ENCODE measurements at regions not wholly inside any gene's neighbourhood (a gene's known extent, or its start where the extent isn't known, plus 50 kb on each side); places are given as distances from the start of the nearest gene placed in this dataset.

GRCh38 chr18:67276638-67277037 is 239.9 kb downstream of the DSEL start:
- DNase-seq (no peak), ATAC-seq (no peak)
- H3K27me3 ChIP-seq = no peaks in the 10 kb centered on the region
- no peak overlapping the region for H3K4me3 ChIP-seq
- no peaks in the 10 kb centered on the region for H3K4me1 ChIP-seq
- WGBS, 2 donors = 55 to 67% methylated on average over 4 of the region's 4 CpGs
- H3K27ac ChIP-seq = no peak overlapping the region
- TF ChIP-seq POLR2A (IDR thresholded peaks at IDR 0.05) (no peak), CTCF (IDR thresholded peaks at IDR 0.05) (no peak)
- no peaks in the 10 kb centered on the region for H3K9me3 ChIP-seq
- H3K36me3 ChIP-seq (replicated peaks in 1 of 2; ENCODE audit: insufficient read depth in 1 of 2, low read depth in 2 of 2) = no peaks in the 10 kb centered on the region
- intact Hi-C loops (cut with DNase I) = no loop called here

- H3K9me3 ChIP-seq = no peaks in the 10 kb centered on the region
- H3K36me3 ChIP-seq (replicated peaks in 1 of 2; ENCODE audit: insufficient read depth in 1 of 2, low read depth in 2 of 2) = no peaks in the 10 kb centered on the region
- intact Hi-C loops (cut with DNase I) = no loop called here
- H3K27ac ChIP-seq = no peak overlapping the region
- H3K27me3 ChIP-seq = no peaks in the 10 kb centered on the region
- H3K4me3 ChIP-seq = no peak overlapping the region
- no peak for DNase-seq
- no peak for TF ChIP-seq CTCF (IDR thresholded peaks at IDR 0.05)
- no peak for TF ChIP-seq POLR2A (IDR thresholded peaks at IDR 0.05)
- no peak for ATAC-seq
- 54 to 60% methylated on average over 5 of the region's 5 CpGs for WGBS, 2 donors
- no peaks in the 10 kb centered on the region for H3K4me1 ChIP-seq
Observed at GRCh38 chr18:67273288-67273687, 243.2 kb downstream of the DSEL start.

GRCh38 chr18:67269206-67269605 is 247.3 kb downstream of the DSEL start:
- ATAC-seq = no peak
- intact Hi-C loops (cut with DNase I) = no loop called here
- H3K27me3 ChIP-seq = no peaks in the 10 kb centered on the region
- H3K36me3 ChIP-seq (replicated peaks in 1 of 2; ENCODE audit: insufficient read depth in 1 of 2, low read depth in 2 of 2) = no peaks in the 10 kb centered on the region
- H3K9me3 ChIP-seq = no peaks in the 10 kb centered on the region
- H3K4me3 ChIP-seq = no peak overlapping the region
- no peak for DNase-seq
- TF ChIP-seq CTCF (IDR thresholded peaks at IDR 0.05) (no peak), POLR2A (IDR thresholded peaks at IDR 0.05) (no peak)
- no peak overlapping the region for H3K27ac ChIP-seq
- 39 to 55% methylated on average over 2 of the region's 2 CpGs for WGBS, 2 donors
- H3K4me1 ChIP-seq = no peaks in the 10 kb centered on the region

- 55 to 58% methylated on average over 3 of the region's 3 CpGs for WGBS, 2 donors
- no peaks in the 10 kb centered on the region for H3K9me3 ChIP-seq
- no peak for DNase-seq
- no peak overlapping the region for H3K27ac ChIP-seq
- intact Hi-C loops (cut with DNase I) = no loop called here
- no peak for TF ChIP-seq CTCF (IDR thresholded peaks at IDR 0.05)
- H3K36me3 ChIP-seq (replicated peaks in 1 of 2; ENCODE audit: insufficient read depth in 1 of 2, low read depth in 2 of 2) = no peaks in the 10 kb centered on the region
- ATAC-seq = no peak
- no peak overlapping the region for H3K4me3 ChIP-seq
- H3K27me3 ChIP-seq = no peaks in the 10 kb centered on the region
- no peaks in the 10 kb centered on the region for H3K4me1 ChIP-seq
Observed at GRCh38 chr18:67268530-67268929, 248.0 kb downstream of the DSEL start.

- 33 to 55% methylated on average over 5 of the region's 5 CpGs for WGBS, 2 donors
Observed at GRCh38 chr18:67266246-67267237, 250.0 kb downstream of the DSEL start.

More at GRCh38 chr18:67266246-67267237, 250.0 kb downstream of the DSEL start:
- Histone ChIP-seq H3K4me3 (no peak overlapping the region), H3K9me3 (no peaks in the 10 kb centered on the region), H3K27ac (no peak overlapping the region), H3K36me3 (replicated peaks in 1 of 2; ENCODE audit: insufficient read depth in 1 of 2, low read depth in 2 of 2) (no peaks in the 10 kb centered on the region), H3K27me3 (no peaks in the 10 kb centered on the region), H3K4me1 (no peaks in the 10 kb centered on the region)
- intact Hi-C loops (cut with DNase I) = no loop called here
- ATAC-seq (no peak), DNase-seq (no peak)
- TF ChIP-seq CTCF (IDR thresholded peaks at IDR 0.05) = no peak
- TF ChIP-seq POLR2A (IDR thresholded peaks at IDR 0.05) = no peak
